LNCAP (cell line): ENCODE measurements at regions not wholly inside any gene's neighbourhood (a gene's known extent, or its start where the extent isn't known, plus 50 kb on each side); places are given as distances from the start of the nearest gene placed in this dataset.
A peak's percentile ranks its signal among the peaks of the same experiment; 100 is the strongest.

ENCODE experiments used
- CTCF ChIP-seq: fragments of 450-650 bp; IDR thresholded peaks from 2 replicates; pipeline ENCODE4 v1.5.1; 2017; ENCODE audit warnings: mild to moderate bottlenecking

- TF ChIP-seq CTCF: no peak
Observed at GRCh38 chr2:17166506-17166905, 351.7 kb downstream of the RAD51AP2 start.

GRCh38 chr2:17164550-17164949 is 353.7 kb downstream of the RAD51AP2 start:
- TF ChIP-seq CTCF: no peak

- no peak for TF ChIP-seq CTCF
Observed at GRCh38 chr2:17163638-17164037, 354.6 kb downstream of the RAD51AP2 start.

- TF ChIP-seq CTCF: no peak
Observed at GRCh38 chr2:17162713-17163112, 355.5 kb downstream of the RAD51AP2 start.

GRCh38 chr2:17160594-17160993 is 357.6 kb downstream of the RAD51AP2 start:
- TF ChIP-seq CTCF: no peak

GRCh38 chr2:17156086-17156485 is 362.2 kb downstream of the RAD51AP2 start:
- no peak for TF ChIP-seq CTCF

GRCh38 chr2:17149945-17150344 is 368.3 kb downstream of the RAD51AP2 start:
- no peak for TF ChIP-seq CTCF

- peak; percentile 59 for TF ChIP-seq CTCF
Observed at GRCh38 chr2:17148407-17149145, 369.7 kb downstream of the RAD51AP2 start.
